ENCODE measurements at regions not wholly inside any gene's neighbourhood (a gene's known extent, or its start where the extent isn't known, plus 50 kb on each side); places are given as distances from the start of the nearest gene placed in this dataset.

- Histone ChIP-seq H3K4ac (ENCODE audit: low read depth, low read length) (no peak overlapping the region), H3K36me3 (ENCODE audit: control insufficient read depth, insufficient read depth, low read length) (no peaks in the 10 kb centered on the region), H2BK5ac (ENCODE audit: low read depth, low read length, poor library complexity, severe bottlenecking) (no peak overlapping the region), H3K79me1 (ENCODE audit: low read depth in 1 of 2, low read length in 2 of 2) (no peaks in the 10 kb centered on the region), H3K27me3 (ENCODE audit: control insufficient read depth, insufficient read depth, low read length) (no peaks in the 10 kb centered on the region), H3K56ac (ENCODE audit: extremely low read depth, insufficient read depth, low read length) (no peak overlapping the region), H3K9me1 (ENCODE audit: insufficient read depth, low read length) (no peaks in the 10 kb centered on the region), H2BK20ac (ENCODE audit: low read depth, low read length) (no peak overlapping the region), H3K18ac (ENCODE audit: low read depth, low read length) (no peak overlapping the region), H3K9ac (ENCODE audit: low read depth, low read length) (no peak overlapping the region), H2AFZ (replicated peaks; ENCODE audit: low read length, poor library complexity) (no peak overlapping the region), H2AK5ac (ENCODE audit: low read depth, low read length) (no peak overlapping the region), H3K4me1 (ENCODE audit: control insufficient read depth, insufficient read depth, low read length) (no peaks in the 10 kb centered on the region), H4K20me1 (ENCODE audit: insufficient read depth, low read length) (no peaks in the 10 kb centered on the region), H4K91ac (ENCODE audit: insufficient read depth, low read depth, low read length) (no peak overlapping the region), H3K4me3 (ENCODE audit: insufficient read depth, low read depth, low read length) (no peak overlapping the region), H3K14ac (replicated peaks; ENCODE audit: low read depth, low read length) (no peak overlapping the region), H2AK9ac (replicated peaks; ENCODE audit: low read depth, low read length, poor library complexity) (no peak overlapping the region), H3K23ac (ENCODE audit: low read depth, low read length) (no peak overlapping the region), H3K4me2 (ENCODE audit: low read depth, low read length) (no peak overlapping the region), H2BK120ac (ENCODE audit: low read depth, low read length) (no peak overlapping the region), H2BK15ac (ENCODE audit: low read depth, low read length) (no peak overlapping the region), H3K27ac (ENCODE audit: insufficient read depth, low read length) (no peak overlapping the region), H4K5ac (ENCODE audit: low read depth, low read length) (no peak overlapping the region), H3K9me3 (ENCODE audit: control insufficient read depth, insufficient read depth, low read length) (no peaks in the 10 kb centered on the region), H4K8ac (ENCODE audit: low read depth in 2 of 2, low read length in 2 of 2) (no peak overlapping the region)
- BruUV-seq (replicated peaks) = no TSS peak
- CTCF ChIA-PET = no interaction called here
- 91% methylated on average over 4 of the region's 6 CpGs; no CpG with 5 or more reads in 1 of the 2 experiments for WGBS, 2 experiments (ENCODE audit: extremely low coverage in 2 of 2, insufficient read length in 1 of 2)
- intact Hi-C loops (cut with micrococcal nuclease) (no loop called here), in situ Hi-C loops (cut with MboI; ENCODE audit: low sequenced_read_pairs) (no loop called here), dilution Hi-C loops (cut with HindIII; ENCODE audit: low sequenced_read_pairs, unreplicated experiment) (no loop called here)
- DNase-seq = no peak
- POLR2A ChIA-PET (ENCODE audit: unreplicated experiment) = no interaction called here
- no peak for ATAC-seq (ENCODE audit: low read depth)
- no peak for TF ChIP-seq RCOR1 (IDR thresholded peaks at IDR 0.05; ENCODE audit: insufficient replicate concordance, low read length)
- no peak for TF ChIP-seq RFX5 (IDR thresholded peaks at IDR 0.05; ENCODE audit: low read depth, low read length)
- no peak for TF ChIP-seq MAZ (IDR thresholded peaks at IDR 0.05; ENCODE audit: borderline replicate concordance, low read depth, low read length)
- TF ChIP-seq RAD21 (IDR thresholded peaks at IDR 0.05; ENCODE audit: low read length) = no peak
- TF ChIP-seq POLR2A (IDR thresholded peaks at IDR 0.05; ENCODE audit: low read depth, low read length) = no peak
- no peak for TF ChIP-seq CEBPB (IDR thresholded peaks at IDR 0.05; ENCODE audit: low read depth, low read length)
- TF ChIP-seq CTCF (conservative IDR thresholded peaks at IDR 0.05; ENCODE audit: low read depth, low read length) = no peak
- TF ChIP-seq MAFK (IDR thresholded peaks at IDR 0.05; ENCODE audit: low read depth, low read length) = no peak
- TF ChIP-seq FOS (IDR thresholded peaks at IDR 0.05; ENCODE audit: low read depth, low read length) = no peak
- TF ChIP-seq ELK1 (IDR thresholded peaks at IDR 0.05; ENCODE audit: borderline replicate concordance, low read depth, low read length) = no peak
- no peak for TF ChIP-seq BHLHE40 (IDR thresholded peaks at IDR 0.05; ENCODE audit: low read depth, low read length)
- TF ChIP-seq MXI1 (IDR thresholded peaks at IDR 0.05; ENCODE audit: borderline replicate concordance, low read depth, low read length) = no peak
- TF ChIP-seq USF2 (IDR thresholded peaks at IDR 0.05; ENCODE audit: low read depth, low read length) = no peak
- TF ChIP-seq SMC3 (IDR thresholded peaks at IDR 0.05; ENCODE audit: low read depth, low read length) = no peak
- no peak for TF ChIP-seq CHD1 (IDR thresholded peaks at IDR 0.05; ENCODE audit: low read depth, low read length)
- no peak for TF ChIP-seq NFE2L2 (IDR thresholded peaks at IDR 0.05; ENCODE audit: low read depth, low read length)
These were observed 109.3 kb downstream of the ZIC1 start for GRCh38 chr3:147518465-147518864.

Measured in IMR-90 (cell line).